ENCODE measurements at regions not wholly inside any gene's neighbourhood (a gene's known extent, or its start where the extent isn't known, plus 50 kb on each side); places are given as distances from the start of the nearest gene placed in this dataset.

GRCh38 chr18:41449612-41450011 lies 505.4 kb upstream of the PIK3C3 start:
- no peak for DNase-seq

DNA sequence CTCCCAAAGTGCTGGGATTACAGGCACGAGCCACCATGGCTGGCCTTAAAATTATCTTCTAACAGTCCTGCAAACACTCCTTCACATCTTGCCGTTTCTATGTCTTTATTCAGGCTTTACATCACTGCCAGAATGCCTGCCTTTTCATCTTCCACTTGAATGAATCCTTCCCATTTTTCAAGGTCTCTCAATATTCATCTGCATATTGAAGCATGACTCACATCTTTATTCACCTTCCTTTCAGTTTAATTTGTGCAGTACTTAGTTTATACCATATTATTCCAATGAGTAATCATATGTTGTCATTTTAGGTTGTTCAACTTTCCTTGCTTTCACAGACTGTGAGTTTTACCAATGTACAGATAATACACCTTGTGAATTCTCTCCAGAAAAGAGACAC lies 510.1 kb upstream of the PIK3C3 start:
- no peak for DNase-seq

GRCh38 chr18:41436772-41437171 lies 518.3 kb upstream of the PIK3C3 start:
- no peak for DNase-seq

DNA sequence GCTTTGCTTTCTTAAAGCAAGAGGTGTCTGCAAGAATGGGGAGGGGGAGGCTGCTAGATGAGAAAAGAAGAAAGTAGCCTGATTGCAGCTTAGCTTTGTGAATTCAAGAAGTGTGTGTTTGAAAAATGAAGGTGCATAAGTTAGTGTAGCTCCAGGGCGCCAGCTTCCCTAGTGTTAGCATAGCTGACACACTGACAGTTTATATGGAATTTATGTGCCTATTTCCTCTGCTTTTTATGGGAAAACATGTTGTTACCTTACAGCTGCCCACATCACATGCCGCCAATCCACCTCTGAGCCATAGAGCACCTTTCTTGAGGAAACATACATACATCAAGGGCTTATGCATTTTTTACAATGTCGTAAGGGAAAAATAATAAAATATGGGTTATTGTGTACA lies 536.4 kb upstream of the PIK3C3 start:
- no peak for DNase-seq

DNA sequence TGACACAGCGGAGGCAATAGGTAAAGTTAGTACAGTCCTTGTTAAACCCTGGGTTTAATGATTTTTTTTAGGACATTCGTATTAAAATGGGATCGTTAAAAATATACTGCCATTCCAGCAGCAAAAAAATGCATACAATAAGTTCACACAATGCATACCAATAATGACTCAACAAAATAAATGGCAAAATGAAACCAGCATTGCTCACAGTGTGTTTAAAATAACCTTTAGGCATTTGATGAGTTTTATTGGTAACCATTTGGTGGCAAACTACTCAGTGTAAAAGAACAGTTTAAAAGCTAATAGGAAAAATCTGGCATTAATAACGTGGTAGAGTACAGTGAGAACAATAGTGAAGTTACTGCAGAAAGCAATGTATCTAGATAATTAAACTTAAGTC lies 539.0 kb upstream of the PIK3C3 start:
- no peak for DNase-seq

DNA sequence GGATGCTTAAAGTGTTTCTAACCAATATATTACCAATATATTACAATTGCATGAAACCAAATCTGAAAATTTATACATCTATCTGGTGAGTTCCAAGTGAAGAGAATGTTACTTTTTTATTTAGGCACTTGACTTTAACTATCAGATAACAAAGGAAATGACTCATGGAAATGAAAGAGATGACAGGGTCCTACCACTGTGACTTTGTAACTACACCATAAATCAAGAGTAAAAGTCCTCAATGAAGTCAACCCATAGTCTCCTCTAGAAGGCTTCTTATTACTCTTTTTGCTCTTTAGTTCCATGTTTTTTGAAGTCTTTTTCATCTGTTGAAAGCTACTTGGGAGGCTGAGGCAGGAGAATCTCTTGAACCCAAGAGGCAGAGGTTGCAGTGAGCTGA lies 545.0 kb upstream of the PIK3C3 start:
- DNase-seq, result no peak

DNA sequence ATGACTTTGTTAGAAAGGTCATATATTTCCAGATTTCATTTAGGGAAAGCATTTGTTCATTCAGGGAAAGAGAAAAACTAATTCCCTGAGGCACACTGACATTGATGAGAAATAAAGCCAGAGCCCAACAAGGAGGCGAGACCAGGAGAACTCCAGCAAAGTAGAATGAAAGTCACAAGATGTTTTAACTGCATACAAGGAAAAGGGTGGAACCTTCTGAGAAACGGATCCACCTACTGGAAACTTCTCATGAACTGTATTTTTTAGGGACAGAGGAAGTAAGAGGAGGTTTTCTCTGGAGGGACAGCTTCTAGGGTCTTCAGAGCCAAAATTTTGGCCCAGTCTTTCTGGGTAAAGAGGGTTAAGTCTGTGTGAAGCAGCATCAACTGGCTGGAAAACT lies 548.2 kb upstream of the PIK3C3 start:
- DNase-seq, result no peak

GRCh38 chr18:41396861-41397260 lies 558.2 kb upstream of the PIK3C3 start:
- DNase-seq, result no peak

DNA sequence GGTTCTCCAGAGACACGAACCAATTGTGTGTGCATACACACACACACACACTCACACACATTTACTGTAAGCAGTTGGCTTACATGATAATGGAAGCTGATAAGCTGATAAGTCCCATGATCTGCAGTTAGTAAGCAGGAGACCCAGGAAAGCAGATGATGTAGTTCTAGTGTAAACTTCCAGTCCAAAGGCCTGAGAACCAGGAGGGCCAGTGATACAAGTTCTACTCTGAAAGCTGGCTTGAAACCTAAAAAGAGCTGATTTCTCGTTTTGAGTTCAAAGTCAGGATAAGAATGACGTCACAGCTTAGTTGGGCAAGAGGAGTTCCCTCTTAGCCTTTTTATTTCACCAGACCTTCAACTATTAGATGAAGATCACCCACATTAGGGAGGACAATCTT lies 558.8 kb upstream of the PIK3C3 start:
- no peak for DNase-seq

GRCh38 chr18:41395695-41396094 lies 559.3 kb upstream of the PIK3C3 start:
- no peak for DNase-seq

DNA sequence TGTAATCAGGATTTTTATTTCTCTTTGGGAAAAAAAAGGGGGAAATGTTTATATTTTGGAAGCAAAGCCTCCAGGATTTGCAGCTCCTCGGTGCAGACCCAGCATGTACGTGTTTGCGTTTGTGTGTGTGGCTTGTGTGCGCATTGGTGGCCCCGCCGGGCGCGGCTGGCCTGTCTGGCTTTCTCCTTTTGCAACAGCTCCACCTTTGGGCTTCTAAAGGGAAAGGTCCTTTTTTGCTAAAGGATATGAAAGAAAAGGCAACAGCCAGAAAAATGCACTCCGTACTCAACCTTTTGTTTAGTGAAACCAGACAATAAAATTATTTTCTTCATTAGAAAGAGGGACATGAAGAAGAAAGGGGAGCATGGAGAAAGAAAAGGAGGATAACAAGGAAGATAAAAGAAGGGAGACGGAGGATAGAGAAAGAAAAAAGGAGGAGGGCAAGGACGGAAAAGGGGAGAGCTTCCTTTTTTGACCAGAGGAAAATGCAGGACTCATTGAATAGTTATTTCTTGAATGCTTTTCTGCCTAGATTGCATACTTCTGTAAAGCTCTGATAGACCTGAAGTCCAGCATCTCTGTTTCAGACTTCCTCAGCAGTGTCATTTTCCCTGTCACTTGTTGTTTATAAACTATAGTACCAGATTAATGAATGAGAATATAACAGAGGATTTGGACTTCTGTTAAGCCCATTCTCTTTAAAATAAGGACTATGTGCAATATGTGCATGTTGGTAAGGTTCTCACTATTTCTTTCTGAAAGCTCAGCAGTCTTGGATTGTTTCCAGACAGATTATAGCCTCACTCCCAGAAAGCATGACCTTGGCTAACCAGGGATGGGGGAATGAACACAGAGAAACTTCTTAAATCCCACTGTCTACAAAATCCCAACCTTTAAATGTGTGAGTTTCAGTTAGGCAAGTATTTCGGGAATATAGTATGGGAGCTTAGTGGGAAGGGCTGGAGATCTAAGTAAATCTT lies 563.1 kb upstream of the PIK3C3 start:
- peak; percentile 70 for DNase-seq

- no peak for DNase-seq
Measured at GRCh38 chr18:41390309-41390708, 564.7 kb upstream of the PIK3C3 start.

GRCh38 chr18:41378598-41378997 lies 576.4 kb upstream of the PIK3C3 start:
- DNase-seq, result peak; percentile 20

DNA sequence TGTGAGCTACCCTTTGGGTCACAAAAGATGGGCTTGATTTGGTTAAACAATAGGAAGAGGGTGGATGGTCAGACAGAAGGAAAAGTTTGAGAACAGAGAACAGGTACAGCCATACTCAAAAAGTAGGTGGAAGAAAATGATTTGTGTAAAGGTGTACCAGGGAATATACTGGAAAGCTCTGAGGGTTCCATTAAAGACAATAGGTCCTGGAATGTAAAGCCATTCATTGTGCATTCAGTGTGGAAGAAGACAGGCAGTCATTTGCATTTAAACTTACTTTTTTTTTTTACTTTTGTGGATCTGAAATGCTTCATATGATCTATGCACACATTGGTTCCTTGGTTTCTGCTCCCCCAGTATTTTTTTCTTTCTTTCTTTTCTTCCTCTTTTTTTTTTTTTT lies 581.4 kb upstream of the PIK3C3 start:
- no peak for DNase-seq

- no peak for DNase-seq
Measured at GRCh38 chr18:41372046-41372665, 582.9 kb upstream of the PIK3C3 start.

DNA sequence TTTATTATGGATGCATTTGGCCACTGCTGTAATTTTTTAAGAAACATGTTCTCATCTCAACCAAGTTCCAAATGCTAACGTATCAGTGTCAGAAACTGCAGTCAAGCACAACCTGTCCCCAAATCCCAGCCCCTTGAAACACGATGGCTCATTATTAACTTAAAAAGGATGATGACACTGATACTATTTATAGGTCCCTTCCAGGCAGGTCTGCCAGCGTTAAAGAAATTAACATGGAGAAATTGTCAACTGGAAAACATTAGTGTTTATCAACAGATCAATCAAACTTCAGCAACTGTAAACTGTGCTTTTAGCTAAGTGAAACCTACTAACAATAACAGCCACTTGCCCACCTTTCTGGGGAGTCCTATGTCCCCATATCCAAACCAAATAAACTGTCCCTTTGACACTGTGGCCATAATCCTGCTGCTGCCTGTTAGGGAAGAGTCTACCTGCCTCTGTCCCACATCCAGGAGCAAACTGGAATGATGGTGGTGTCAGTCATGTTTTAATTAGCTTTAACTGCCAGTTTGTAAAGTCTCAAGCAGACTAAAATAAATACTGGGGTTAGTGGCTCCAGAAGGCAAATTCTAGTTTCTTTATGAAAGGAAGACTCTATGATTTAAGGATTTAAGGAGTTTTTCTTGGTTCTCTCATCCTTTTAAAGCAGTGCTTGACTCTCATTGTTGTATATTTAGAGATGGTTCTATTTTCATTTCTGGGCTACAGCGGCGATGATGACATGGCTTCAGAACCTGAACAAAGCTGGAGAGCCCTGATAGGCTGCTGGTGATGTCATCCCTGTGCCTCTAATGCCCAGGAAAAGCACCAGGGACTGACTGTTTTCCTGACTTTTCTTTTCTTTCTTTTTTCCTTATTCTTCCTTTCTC lies 583.6 kb upstream of the PIK3C3 start:
- no peak for DNase-seq

DNA sequence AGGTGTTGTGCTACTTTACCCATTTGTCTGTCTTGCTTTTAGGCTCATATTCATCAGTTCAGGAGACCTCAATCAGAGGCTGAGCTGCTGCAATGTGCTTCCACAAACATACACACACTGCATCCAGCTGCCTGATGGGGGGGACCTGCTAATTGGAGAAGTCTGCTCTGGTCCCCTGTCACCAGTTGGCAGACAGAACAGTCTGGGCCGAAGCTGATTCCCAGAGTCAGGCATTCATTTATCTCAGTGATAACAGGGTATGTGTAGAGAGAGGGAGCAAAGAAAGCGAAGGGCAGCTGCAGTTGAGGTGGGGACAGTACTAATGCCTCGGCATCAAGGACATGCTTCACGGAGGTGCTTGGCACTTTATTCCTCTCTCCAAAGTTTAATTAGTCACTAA lies 584.3 kb upstream of the PIK3C3 start:
- no peak for DNase-seq

- DNase-seq, result no peak
Measured at GRCh38 chr18:41357708-41358107, 597.3 kb upstream of the PIK3C3 start.

DNA sequence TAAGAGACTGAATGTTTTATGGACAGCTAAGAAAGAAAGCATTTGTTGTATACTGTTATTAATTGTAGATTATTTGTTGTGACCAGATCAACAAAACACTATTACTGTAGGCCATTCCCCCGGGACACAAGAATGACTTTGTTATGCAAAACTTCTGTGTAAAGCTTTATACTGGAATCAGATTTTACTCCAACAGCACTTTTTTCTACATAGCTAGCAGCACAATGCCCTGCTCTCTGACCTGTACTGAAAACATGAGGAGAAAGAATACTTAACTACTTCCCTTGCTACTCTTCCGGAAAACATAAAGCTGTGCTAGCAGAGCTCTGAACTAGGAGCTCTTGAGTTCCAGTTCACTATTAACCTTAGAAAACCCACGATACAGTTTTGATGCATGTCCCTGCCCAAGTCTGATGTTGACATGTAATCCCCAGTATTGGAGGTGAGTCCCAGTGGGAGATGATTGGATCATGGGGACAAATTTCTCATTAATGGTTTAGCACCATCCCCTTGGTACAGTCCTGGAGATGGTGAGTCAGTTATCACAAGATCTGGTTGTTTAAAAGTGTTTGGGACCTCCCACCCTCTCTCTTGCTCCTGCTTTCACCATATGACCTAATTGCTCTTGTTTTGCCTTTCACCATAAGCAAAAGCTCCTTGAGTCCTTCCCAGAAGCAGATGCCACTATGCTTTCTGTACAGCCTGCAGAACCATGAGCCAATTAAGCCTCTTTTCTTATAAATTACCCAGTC lies 601.1 kb upstream of the PIK3C3 start:
- no peak for DNase-seq

DNA sequence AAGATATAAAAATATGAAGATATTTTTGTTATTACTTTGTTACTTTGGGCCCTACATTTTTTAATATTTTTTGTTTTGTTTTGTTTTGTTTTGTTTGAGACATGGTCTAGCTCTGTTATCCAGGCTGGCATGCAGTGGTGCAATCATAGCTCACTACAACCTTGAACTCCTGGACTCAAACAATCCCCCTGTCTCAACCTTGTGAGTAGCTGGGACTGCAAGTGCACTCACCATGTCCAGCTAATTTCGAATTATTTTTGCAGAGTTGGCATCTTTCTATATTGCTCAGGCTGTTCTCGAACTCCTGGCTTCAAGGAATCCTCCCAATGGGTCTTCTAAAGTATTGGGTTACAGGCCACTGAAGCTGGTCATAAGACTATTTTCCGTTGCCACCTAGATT lies 603.6 kb upstream of the PIK3C3 start:
- DNase-seq, result no peak

DNA sequence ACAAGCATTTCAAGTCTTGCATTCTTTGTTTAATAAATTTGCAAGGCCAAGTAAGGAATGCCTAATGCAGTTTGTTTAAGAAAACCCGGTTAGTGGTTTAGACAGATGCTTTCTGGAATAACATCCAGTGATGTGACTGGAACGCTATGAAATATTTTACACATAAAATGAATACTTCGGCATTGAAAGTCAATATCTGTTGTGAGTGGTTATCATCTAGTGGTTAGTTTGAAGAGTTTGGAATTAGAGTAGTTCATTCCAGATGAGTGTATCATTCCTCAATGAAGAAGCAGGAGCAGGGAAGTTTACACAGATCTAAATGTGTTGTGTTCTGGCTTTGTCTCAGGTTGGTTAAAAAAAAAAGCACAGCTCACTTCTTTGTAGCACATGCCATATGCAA lies 608.0 kb upstream of the PIK3C3 start:
- DNase-seq, result no peak

- DNase-seq, result no peak
Measured at GRCh38 chr18:41343808-41344207, 611.2 kb upstream of the PIK3C3 start.

- no peak for DNase-seq
Measured at GRCh38 chr18:41338341-41338740, 616.7 kb upstream of the PIK3C3 start.

Data from femur (tissue), 1 donor.